Transverse colon (tissue), 3 donors: ENCODE measurements at regions not wholly inside any gene's neighbourhood (a gene's known extent, or its start where the extent isn't known, plus 50 kb on each side); places are given as distances from the start of the nearest gene placed in this dataset.

ENCODE experiments used
- POLR2A ChIP-seq: fragments of 450-650 bp; IDR thresholded peaks from one replicate; pipeline ENCODE4 v1.6.1; 2016; ENCODE audit warnings: antibody characterized with exemption, mild to moderate bottlenecking, moderate library complexity
- TF ChIP-seq, protein P1 (sequence below), 5 experiments: fragments of 200-600 bp in 3 of 5; fragments of 450-650 bp in 2 of 5; sonication (generic) in 3 of 5; IDR thresholded peaks; 1 replicate in 2 of 5; 2 replicates in 3 of 5; pipeline ENCODE4 v1.5.1; 2016 to 2017; ENCODE audit warnings: antibody characterized with exemption in 5 of 5, inconsistent platforms in 3 of 5, mild to moderate bottlenecking in 2 of 5, moderate library complexity in 1 of 5

DNA sequence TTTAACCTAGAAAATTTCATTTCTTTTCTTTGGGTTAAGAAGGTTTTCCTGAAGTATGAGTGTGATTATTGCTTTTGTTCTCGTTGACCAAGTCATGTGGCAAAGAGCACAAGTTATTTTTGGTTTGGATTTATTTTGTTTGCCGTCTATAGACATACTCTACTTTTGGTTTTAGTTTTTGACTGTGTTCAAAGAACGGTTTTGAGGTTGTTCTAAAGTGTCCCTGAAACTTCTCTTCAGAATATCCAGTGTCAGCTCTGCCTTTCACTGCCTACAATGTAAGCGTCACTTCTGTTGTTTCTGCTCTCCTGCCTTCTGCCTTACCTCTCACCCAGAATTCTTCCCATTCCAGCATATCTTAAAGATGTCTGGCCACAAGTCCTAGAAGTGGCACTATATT lies 812.2 kb downstream of the C4orf33 start:
- no peak for TF ChIP-seq POLR2A
- TF ChIP-seq, protein P1, sequence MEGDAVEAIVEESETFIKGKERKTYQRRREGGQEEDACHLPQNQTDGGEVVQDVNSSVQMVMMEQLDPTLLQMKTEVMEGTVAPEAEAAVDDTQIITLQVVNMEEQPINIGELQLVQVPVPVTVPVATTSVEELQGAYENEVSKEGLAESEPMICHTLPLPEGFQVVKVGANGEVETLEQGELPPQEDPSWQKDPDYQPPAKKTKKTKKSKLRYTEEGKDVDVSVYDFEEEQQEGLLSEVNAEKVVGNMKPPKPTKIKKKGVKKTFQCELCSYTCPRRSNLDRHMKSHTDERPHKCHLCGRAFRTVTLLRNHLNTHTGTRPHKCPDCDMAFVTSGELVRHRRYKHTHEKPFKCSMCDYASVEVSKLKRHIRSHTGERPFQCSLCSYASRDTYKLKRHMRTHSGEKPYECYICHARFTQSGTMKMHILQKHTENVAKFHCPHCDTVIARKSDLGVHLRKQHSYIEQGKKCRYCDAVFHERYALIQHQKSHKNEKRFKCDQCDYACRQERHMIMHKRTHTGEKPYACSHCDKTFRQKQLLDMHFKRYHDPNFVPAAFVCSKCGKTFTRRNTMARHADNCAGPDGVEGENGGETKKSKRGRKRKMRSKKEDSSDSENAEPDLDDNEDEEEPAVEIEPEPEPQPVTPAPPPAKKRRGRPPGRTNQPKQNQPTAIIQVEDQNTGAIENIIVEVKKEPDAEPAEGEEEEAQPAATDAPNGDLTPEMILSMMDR (IDR thresholded peaks at IDR 0.05) = no peak
